ENCODE measurements at regions not wholly inside any gene's neighbourhood (a gene's known extent, or its start where the extent isn't known, plus 50 kb on each side); places are given as distances from the start of the nearest gene placed in this dataset.

DNA sequence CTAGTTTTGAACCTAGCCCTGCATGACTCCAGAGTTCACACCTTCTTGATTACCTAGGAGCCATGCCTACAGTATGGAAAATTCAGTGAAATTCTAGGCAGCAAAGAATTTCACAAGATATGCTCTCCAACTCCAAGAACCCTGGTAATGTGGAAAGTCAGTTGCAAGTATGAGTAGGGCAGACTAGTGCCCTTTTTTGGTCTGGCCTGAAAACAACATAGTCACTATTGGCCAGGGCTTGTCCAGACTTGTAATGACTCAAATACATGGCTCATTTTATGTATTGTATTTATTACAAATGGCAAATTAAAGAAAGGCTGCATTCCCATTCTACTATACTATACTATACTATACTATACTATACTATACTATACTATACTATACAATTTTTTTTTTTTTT, 160.4 kb downstream of the ESM1 start:
- no peak for TF ChIP-seq EZH2phosphoT487 (IDR thresholded peaks at IDR 0.05; ENCODE audit: borderline replicate concordance)
- TF ChIP-seq, protein P1, sequence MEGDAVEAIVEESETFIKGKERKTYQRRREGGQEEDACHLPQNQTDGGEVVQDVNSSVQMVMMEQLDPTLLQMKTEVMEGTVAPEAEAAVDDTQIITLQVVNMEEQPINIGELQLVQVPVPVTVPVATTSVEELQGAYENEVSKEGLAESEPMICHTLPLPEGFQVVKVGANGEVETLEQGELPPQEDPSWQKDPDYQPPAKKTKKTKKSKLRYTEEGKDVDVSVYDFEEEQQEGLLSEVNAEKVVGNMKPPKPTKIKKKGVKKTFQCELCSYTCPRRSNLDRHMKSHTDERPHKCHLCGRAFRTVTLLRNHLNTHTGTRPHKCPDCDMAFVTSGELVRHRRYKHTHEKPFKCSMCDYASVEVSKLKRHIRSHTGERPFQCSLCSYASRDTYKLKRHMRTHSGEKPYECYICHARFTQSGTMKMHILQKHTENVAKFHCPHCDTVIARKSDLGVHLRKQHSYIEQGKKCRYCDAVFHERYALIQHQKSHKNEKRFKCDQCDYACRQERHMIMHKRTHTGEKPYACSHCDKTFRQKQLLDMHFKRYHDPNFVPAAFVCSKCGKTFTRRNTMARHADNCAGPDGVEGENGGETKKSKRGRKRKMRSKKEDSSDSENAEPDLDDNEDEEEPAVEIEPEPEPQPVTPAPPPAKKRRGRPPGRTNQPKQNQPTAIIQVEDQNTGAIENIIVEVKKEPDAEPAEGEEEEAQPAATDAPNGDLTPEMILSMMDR (conservative IDR thresholded peaks at IDR 0.05; ENCODE audit: low read length): no peak

All from Loucy (cell line).